MM.1S (cell line): ENCODE measurements at regions not wholly inside any gene's neighbourhood (a gene's known extent, or its start where the extent isn't known, plus 50 kb on each side); places are given as distances from the start of the nearest gene placed in this dataset.

Source experiments
- CTCF ChIP-seq: fragments of 300-600 bp; sonication (generic); IDR thresholded peaks from 2 replicates; pipeline ENCODE4 v1.5.1; 2016; ENCODE audit warnings: antibody characterized with exemption, low read length, mixed read lengths
- EZH2 ChIP-seq: fragments of 300-600 bp; sonication (generic); optimal IDR thresholded peaks from 2 replicates; pipeline ENCODE3; 2017; ENCODE audit warnings: low read depth, mild to moderate bottlenecking, antibody characterized with exemption, low read length, mixed read lengths
- EZH2phosphoT487 ChIP-seq: fragments of 300-600 bp; sonication (generic); IDR thresholded peaks from 2 replicates; pipeline ENCODE4 v1.6.1; 2018; ENCODE audit warnings: antibody characterized with exemption, low read length

GRCh38 chr14:85057221-85057620 is 472.7 kb upstream of the FLRT2 start:
- TF ChIP-seq EZH2 (no peak), CTCF (no peak), EZH2phosphoT487 (no peak)
